Tibial artery (tissue), 4 donors: ENCODE measurements at regions not wholly inside any gene's neighbourhood (a gene's known extent, or its start where the extent isn't known, plus 50 kb on each side); places are given as distances from the start of the nearest gene placed in this dataset.

Experiments
- DNase-seq, 2 donors: peaks; one replicate each; pipeline ENCODE4 v3.0.0-alpha.2; 2019
- H3K27ac ChIP-seq, 2 donors: fragments of 200-600 bp; sonication (generic) in 1 of 2; 1 replicate in 1 of 2; 2 replicates in 1 of 2; pipeline ENCODE4 v1.5.1; 2018 to 2019; ENCODE audit warnings: mild to moderate bottlenecking in 1 of 2
- H3K27me3 ChIP-seq, 2 donors: fragments of 200-600 bp; sonication (generic) in 1 of 2; one replicate each; pipeline versions ENCODE4 v1.5.1 to v1.6.0; 2016 to 2019
- H3K36me3 ChIP-seq, 3 donors: fragments of 200-600 bp; sonication (generic) in 2 of 3; one replicate each; pipeline ENCODE4 v1.5.1; 2016 to 2019; ENCODE audit warnings: mild to moderate bottlenecking in 2 of 3
- H3K4me1 ChIP-seq, 4 donors: fragments of 200-600 bp; sonication (generic) in 2 of 4; 1 replicate in 3 of 4; 2 replicates in 1 of 4; pipeline ENCODE4 v1.5.1; 2016 to 2019
- H3K4me3 ChIP-seq, 2 donors: fragments of 200-600 bp; sonication (generic) in 1 of 2; 1 replicate in 1 of 2; 2 replicates in 1 of 2; pipeline ENCODE4 v1.5.1; 2018 to 2019; ENCODE audit warnings: mild to moderate bottlenecking in 2 of 2
- H3K9me3 ChIP-seq, 3 donors: fragments of 200-600 bp; sonication (generic) in 1 of 3; one replicate each; pipeline ENCODE4 v1.5.1; 2016 to 2019
- CTCF ChIP-seq, 2 experiments: fragments of 200-600 bp in 1 of 2; fragments of 450-650 bp in 1 of 2; IDR thresholded peaks; one replicate each; pipeline ENCODE4 v1.5.1; 2017 to 2019; ENCODE audit warnings: antibody characterized with exemption in 2 of 2, mild to moderate bottlenecking in 1 of 2, moderate library complexity in 1 of 2
- intact Hi-C: fragments of 100-400 bp; cut with DNase I; formaldehyde crosslinking; loops from one replicate; pipeline ENCODE4 v1.15.0; 2023; ENCODE audit warnings: low total_unique reads

- Histone ChIP-seq H3K4me1 (no peaks in the 10 kb centered on the region), H3K36me3 (no peaks in the 10 kb centered on the region), H3K4me3 (no peak overlapping the region), H3K27ac (no peak overlapping the region), H3K27me3 (no peaks in the 10 kb centered on the region), H3K9me3 (no peaks in the 10 kb centered on the region)
- no peak for TF ChIP-seq CTCF (IDR thresholded peaks at IDR 0.05)
- intact Hi-C loops = no loop called here
- no peak for DNase-seq
These were observed 134.2 kb upstream of the CARD18 start for GRCh38 chr11:105273660-105274280.

- no peaks in the 10 kb centered on the region for H3K4me1 ChIP-seq
- no peaks in the 10 kb centered on the region for H3K27me3 ChIP-seq
- TF ChIP-seq CTCF (IDR thresholded peaks at IDR 0.05) = no peak
- no peaks in the 10 kb centered on the region for H3K36me3 ChIP-seq
- DNase-seq = no peak
- H3K9me3 ChIP-seq = no peaks in the 10 kb centered on the region
- no peak overlapping the region for H3K27ac ChIP-seq
- no peak overlapping the region for H3K4me3 ChIP-seq
- intact Hi-C loops = no loop called here
These were observed 130.3 kb upstream of the CARD18 start for GRCh38 chr11:105269862-105270261.

DNA sequence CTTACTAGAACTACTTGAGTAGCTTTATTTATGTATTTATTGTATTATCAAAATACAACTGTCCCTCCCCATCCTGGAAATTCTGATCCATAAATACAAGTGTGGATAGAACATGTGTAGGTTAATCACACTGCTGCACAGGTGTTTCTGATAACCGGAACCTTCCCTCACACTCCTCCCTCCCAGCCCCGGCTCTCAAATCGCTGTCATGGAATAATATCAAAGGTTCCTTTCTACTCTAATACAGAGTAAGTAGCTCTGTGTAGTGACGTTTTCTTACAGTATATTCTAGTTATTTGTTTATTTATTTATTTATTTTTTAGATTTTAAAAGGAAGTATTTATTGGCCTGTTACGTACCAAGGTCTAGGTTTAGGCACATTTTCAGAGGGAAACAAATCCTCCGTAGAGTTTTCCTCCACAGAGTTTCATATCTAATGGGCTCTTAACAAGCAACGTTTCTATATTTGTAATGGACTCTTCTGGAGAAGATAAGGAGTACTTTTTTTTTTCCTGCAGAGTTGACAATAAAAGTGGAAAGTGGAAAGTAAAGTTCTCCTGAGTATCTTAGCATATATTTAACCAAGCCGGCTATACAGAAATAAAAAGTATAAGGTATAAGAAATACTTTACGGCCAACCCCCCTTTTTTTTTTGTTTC lies 129.0 kb upstream of the CARD18 start:
- Histone ChIP-seq H3K9me3 (no peaks in the 10 kb centered on the region), H3K4me3 (no peak overlapping the region), H3K36me3 (no peaks in the 10 kb centered on the region), H3K4me1 (no peaks in the 10 kb centered on the region), H3K27me3 (no peaks in the 10 kb centered on the region), H3K27ac (no peak overlapping the region)
- TF ChIP-seq CTCF (IDR thresholded peaks at IDR 0.05) = no peak
- intact Hi-C loops = no loop called here
- DNase-seq = no peak

DNA sequence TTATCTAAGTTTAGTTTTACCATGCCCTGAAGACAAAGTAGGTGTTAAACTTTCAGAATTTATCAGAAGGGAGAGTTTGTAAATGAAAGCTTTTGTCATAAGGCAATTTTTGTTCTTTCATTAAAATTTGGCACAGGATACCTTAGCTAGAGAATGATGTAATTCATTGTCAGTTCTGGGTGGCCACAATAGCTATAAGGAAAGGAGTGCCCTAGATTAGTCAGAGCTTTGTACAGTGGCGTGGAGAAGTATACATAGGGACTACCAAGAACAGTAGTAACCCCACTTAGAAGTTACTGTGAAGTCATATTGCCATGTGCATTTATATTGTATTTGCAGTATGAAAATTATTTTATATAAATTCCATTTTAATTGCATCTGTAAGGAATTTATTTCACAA lies 126.3 kb upstream of the CARD18 start:
- Histone ChIP-seq H3K4me3 (no peak overlapping the region), H3K27ac (no peak overlapping the region), H3K36me3 (no peaks in the 10 kb centered on the region), H3K9me3 (no peaks in the 10 kb centered on the region), H3K4me1 (no peaks in the 10 kb centered on the region), H3K27me3 (no peaks in the 10 kb centered on the region)
- TF ChIP-seq CTCF (IDR thresholded peaks at IDR 0.05) = no peak
- no peak for DNase-seq
- intact Hi-C loops = no loop called here

DNA sequence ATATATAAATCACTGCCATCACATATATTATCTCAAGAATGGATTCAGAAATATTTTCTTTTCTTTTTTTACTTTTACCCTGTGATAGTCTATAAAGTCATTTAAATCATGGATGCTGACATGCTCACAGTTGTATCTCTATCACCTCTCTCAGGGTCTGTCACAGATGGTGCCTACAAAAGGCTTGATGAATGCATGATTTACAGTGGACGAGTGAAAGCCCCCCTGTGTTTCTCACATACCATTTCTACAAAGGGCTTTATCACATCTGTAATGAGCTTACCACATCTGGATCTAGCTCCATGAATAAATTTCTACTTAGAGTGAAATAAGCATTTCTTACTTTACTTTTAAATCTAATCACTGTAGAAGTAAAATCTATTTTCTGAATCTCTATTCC lies 121.4 kb upstream of the CARD18 start:
- no peak for TF ChIP-seq CTCF (IDR thresholded peaks at IDR 0.05)
- H3K27me3 ChIP-seq = no peaks in the 10 kb centered on the region
- no peak for DNase-seq
- H3K4me3 ChIP-seq = no peak overlapping the region
- H3K4me1 ChIP-seq = peaks cover 0 to 4% (median 0%) of the 10 kb centered on the region in 4 donors
- H3K9me3 ChIP-seq = no peaks in the 10 kb centered on the region
- no peak overlapping the region for H3K27ac ChIP-seq
- H3K36me3 ChIP-seq = no peaks in the 10 kb centered on the region
- intact Hi-C loops = no loop called here
